Psoas muscle (tissue), 7 donors: ENCODE measurements at regions not wholly inside any gene's neighbourhood (a gene's known extent, or its start where the extent isn't known, plus 50 kb on each side); places are given as distances from the start of the nearest gene placed in this dataset.

ENCODE experiments used
- ATAC-seq, 4 donors: fragments of 200-7000 bp; cut with Tn5 transposase; one replicate each; pipeline ENCODE4 v1.9.1; 2020; ENCODE audit warnings: moderate library complexity in 3 of 4, mild to moderate bottlenecking in 2 of 4
- DNase-seq, 2 donors: peaks; one replicate each; pipeline ENCODE4 v3.0.0-alpha.2; 2020
- H3K27ac ChIP-seq: fragments of 200-600 bp; one replicate; pipeline ENCODE4 v1.8.0; 2022
- H3K27me3 ChIP-seq, 3 donors: fragments of 200-600 bp in 1 of 3; one replicate each; pipeline versions ENCODE4 v1.6.1 to v1.8.0; 2013 to 2022; ENCODE audit warnings: low read length in 2 of 3, mild to moderate bottlenecking in 2 of 3, moderate library complexity in 1 of 3; ENCODE audit not compliant: insufficient read depth in 3 of 3
- H3K36me3 ChIP-seq, 2 donors: fragments of 200-600 bp in 1 of 2; one replicate each; pipeline versions ENCODE4 v1.6.1 to v1.8.0; 2013 to 2022; ENCODE audit warnings: low read depth in 1 of 2, mild to moderate bottlenecking in 1 of 2, moderate library complexity in 1 of 2; ENCODE audit not compliant: insufficient read depth in 1 of 2
- H3K4me1 ChIP-seq: fragments of 200-600 bp; one replicate; pipeline ENCODE4 v1.8.0; 2022
- H3K4me3 ChIP-seq: fragments of 200-600 bp; one replicate; pipeline ENCODE4 v1.8.0; 2022; ENCODE audit warnings: mild to moderate bottlenecking
- H3K9me3 ChIP-seq: fragments of 200-600 bp; one replicate; pipeline ENCODE4 v1.8.0; 2022
- CTCF ChIP-seq: fragments of 200-600 bp; IDR thresholded peaks from one replicate; pipeline ENCODE4 v1.8.0; 2022; ENCODE audit warnings: antibody characterized with exemption
- WGBS, 3 donors: extraction: QIAGEN DNeasy Blood & Tissue Kit; methylation state at CpG; one replicate each; pipeline versions ENCODE4 v1.1.6 to v1.1.7; 2013; 5-methylcytosine and 5-hydroxymethylcytosine counted together
- intact Hi-C, 2 donors: fragments of 100-400 bp; cut with DNase I; formaldehyde crosslinking; loops; one replicate each; pipeline versions ENCODE4 v1.11.0 to v1.14.2; 2022
- donor health status: healthy with polysubstance abuse.
- donor health status: DM: no; HTN: no; CAD: no; lungs with moderate emphysema.
- donor health status: Bipolar disorder and iron deficiency.
- donor health status: healthy.
- donor health status: DM: yes; HTN: yes; CAD: no.
- donor health status: DM: no; HTN: no; CAD: no.
- donor health status: DM: yes; HTN: yes; CAD: no.

GRCh38 chr16:6633456-6633855, 699.2 kb upstream of the RBFOX1 start:
- Histone ChIP-seq H3K27ac (no peak overlapping the region), H3K4me3 (no peak overlapping the region), H3K9me3 (no peaks in the 10 kb centered on the region), H3K27me3 (peaks cover 0 to 3% (median 0%) of the 10 kb centered on the region in 3 donors), H3K4me1 (no peaks in the 10 kb centered on the region), H3K36me3 (no peaks in the 10 kb centered on the region)
- no peak for ATAC-seq
- DNase-seq = no peak
- no peak for TF ChIP-seq CTCF
- WGBS, 3 donors = 63 to 67% (median 66%) methylated on average over 5 of the region's 5 CpGs
- intact Hi-C loops = no loop called here

- Histone ChIP-seq H3K27ac (no peak overlapping the region), H3K4me3 (no peak overlapping the region), H3K4me1 (no peaks in the 10 kb centered on the region), H3K36me3 (no peaks in the 10 kb centered on the region), H3K9me3 (no peaks in the 10 kb centered on the region), H3K27me3 (peaks cover 0 to 3% (median 0%) of the 10 kb centered on the region in 3 donors)
- no peak for TF ChIP-seq CTCF
- ATAC-seq (no peak), DNase-seq (no peak)
- intact Hi-C loops = no loop called here
- 57 to 62% (median 57%) methylated on average over 5 of the region's 5 CpGs for WGBS, 3 donors
Observed at GRCh38 chr16:6629110-6629509, 703.5 kb upstream of the RBFOX1 start.

GRCh38 chr16:6625606-6626005, 707.0 kb upstream of the RBFOX1 start:
- H3K27me3 ChIP-seq = no peaks in the 10 kb centered on the region
- ATAC-seq = no peak
- intact Hi-C loops = no loop called here

GRCh38 chr16:6618874-6619273, 713.8 kb upstream of the RBFOX1 start:
- no peak overlapping the region for H3K27ac ChIP-seq
- no peaks in the 10 kb centered on the region for H3K4me1 ChIP-seq
- no peak for TF ChIP-seq CTCF
- intact Hi-C loops = loop anchor here in 1 of 2 donors (10.0 kb wide), 1 partner anchor 1036 kb away; no protein-coding TSS in a partner anchor
- WGBS, 3 donors = 29 to 39% (median 35%) methylated on average over 5 of the region's 5 CpGs
- no peaks in the 10 kb centered on the region for H3K27me3 ChIP-seq
- no peaks in the 10 kb centered on the region for H3K9me3 ChIP-seq
- no peak overlapping the region for H3K4me3 ChIP-seq
- no peaks in the 10 kb centered on the region for H3K36me3 ChIP-seq
- DNase-seq (no peak), ATAC-seq (no peak)

More at GRCh38 chr16:6625606-6626005, 707.0 kb upstream of the RBFOX1 start:
- Histone ChIP-seq H3K4me3 (no peak overlapping the region), H3K4me1 (no peaks in the 10 kb centered on the region), H3K36me3 (no peaks in the 10 kb centered on the region), H3K27ac (no peak overlapping the region), H3K9me3 (no peaks in the 10 kb centered on the region)
- no peak for DNase-seq
- no peak for TF ChIP-seq CTCF
- 93 to 95% (median 94%) methylated on average over 3 of the region's 3 CpGs for whole genome bisulfite sequencing, 3 donors

GRCh38 chr16:6616746-6617145, 715.9 kb upstream of the RBFOX1 start:
- Histone ChIP-seq H3K36me3 (no peaks in the 10 kb centered on the region), H3K27ac (no peak overlapping the region), H3K4me1 (no peaks in the 10 kb centered on the region), H3K4me3 (no peak overlapping the region), H3K9me3 (no peaks in the 10 kb centered on the region), H3K27me3 (no peaks in the 10 kb centered on the region)
- ATAC-seq (no peak), DNase-seq (no peak)
- intact Hi-C loops = loop anchor here in 1 of 2 donors (10.0 kb wide), 1 partner anchor 1038 kb away; no protein-coding TSS in a partner anchor
- TF ChIP-seq CTCF = no peak
- WGBS, 3 donors = 79 to 82% (median 81%) methylated on average over 6 of the region's 6 CpGs
